Left renal cortex interstitium (tissue), 4 donors: ENCODE measurements at regions not wholly inside any gene's neighbourhood (a gene's known extent, or its start where the extent isn't known, plus 50 kb on each side); places are given as distances from the start of the nearest gene placed in this dataset.
"Not testable (repeated sequence)": the region's sequence is repeated elsewhere in the genome, so short reads cannot be mapped to it uniquely, and the experiment has no call there.

ENCODE experiments used
- DNase-seq, 4 donors: peaks; one replicate each; pipeline ENCODE4 v3.0.0-alpha.2; 2013; ENCODE audit warnings: low read depth in 4 of 4, low spot score in 2 of 4, missing footprints in 1 of 4

DNA sequence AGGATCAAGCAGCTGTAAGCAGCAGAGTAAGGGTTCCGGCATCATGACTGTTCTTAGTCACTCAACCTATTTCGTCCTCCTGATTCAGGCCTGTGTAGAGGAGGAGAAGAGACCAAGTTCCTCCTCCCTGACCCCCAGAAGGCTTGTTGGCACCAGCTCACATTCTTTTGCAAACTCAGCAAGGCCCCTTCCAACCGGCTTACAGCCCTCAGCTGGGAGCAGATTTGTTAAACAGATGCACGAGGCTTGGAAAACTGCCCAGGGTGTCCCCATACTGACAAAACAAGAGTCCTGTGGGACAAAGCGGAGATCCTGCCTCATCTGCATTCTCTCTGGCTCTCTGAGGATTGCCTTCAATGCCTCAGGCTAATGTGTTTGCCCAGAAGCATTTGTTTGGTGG lies 113.2 kb upstream of the SOX21 start:
- peak in 2 of 4 donors; percentile 13 to 25 for DNase-seq

DNA sequence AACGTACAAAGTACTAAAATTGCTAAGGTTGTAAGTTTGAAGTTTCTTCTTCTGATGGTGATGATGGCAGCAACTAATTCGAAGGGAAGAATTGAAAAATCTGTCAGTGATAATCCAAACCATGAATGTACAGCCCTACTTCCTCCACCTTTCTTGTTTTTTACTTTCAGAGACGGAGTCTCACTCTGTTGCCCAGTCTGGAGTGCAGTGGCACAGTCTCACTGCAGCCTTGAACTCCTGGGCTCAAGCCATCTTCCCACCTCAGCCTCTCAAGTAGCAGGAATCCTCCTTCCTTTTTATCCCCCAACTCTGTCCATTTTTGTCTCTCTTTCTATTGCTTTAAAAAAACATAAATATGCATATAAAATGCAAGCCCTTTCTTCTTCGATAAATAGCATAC lies 112.3 kb upstream of the SOX21 start:
- DNase-seq: no peak

DNA sequence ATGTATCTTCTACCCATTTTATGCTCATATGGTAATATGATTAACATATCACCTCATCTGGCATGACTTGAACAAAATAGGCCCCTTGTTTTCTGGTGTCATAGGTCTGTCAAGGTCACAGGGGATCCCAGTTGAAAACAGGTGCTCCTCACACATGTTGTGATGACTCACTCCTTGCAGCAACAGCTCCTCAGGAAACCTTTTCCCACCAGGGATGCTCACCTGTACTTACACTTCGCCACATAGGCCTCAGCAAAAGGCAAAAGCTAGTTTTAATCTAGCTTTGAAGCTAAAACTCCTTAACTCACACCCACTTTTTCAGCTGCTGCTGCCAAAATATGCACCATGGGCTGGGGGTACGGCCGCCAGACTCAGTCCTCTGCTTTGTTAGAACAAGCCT lies 110.0 kb upstream of the SOX21 start:
- no peak for DNase-seq

DNA sequence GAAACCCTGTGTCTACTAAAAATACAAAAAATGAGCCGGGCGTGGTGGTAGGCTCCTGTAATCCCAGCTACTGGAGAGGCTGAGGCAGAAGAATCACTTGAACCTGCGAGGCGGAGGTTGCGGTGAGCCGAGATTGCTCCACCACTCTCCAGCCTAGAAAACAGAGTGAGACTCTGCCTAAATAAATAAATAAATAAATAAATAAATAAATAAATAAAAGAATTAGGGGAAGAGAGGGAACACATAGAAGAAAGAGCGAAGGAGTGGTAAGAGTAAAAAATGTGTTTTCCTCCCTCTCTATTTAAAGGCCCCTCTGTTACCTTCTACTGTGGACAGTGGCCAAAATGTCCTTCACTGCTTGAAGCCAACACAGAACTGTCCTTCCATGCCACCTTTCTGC lies 103.9 kb upstream of the SOX21 start:
- DNase-seq: no peak

DNA sequence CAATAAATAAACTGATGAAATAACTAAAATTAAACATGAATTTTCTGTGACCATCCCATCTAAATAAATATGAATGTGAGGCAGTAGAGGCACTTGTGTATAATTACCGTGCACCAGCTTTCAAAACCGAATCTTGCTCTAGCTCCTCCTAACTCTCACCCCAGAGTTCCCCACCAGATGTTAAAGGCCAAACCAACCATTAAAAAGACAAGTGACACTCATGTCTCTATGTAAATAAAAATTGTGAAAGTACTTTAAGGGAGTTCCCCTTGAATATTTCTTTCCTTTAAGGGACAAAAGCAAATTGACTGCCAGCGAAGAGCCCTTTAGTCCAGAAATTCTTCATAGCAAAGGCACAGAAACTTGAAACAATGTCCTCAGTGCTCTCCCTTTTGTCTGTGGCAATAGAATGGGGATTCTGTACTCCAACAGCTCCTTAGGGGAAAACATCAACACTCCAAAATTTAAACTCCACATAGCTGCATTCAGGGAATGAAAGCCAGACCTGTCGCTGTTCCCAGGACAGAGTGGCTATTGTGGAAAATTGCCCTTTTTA lies 101.7 kb upstream of the SOX21 start:
- no peak for DNase-seq

DNA sequence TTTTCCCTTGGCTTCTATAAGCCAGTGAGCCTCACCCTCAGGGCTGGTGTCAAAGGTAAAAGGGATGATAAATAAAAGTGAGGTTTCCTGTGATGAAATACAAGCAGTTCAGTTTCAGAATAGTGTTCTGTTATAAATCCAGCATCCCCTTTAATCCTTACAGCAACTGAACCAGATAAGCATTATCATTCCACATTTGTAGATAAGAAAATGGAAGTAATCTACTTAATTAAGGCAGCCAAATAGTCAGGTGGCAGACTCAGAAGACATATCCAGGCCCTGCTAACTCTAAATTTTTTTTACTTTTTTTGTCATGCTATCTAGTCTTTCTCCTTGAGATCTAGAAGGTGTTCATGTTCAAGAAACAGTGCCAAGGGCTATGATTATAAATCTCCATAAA lies 99.4 kb upstream of the SOX21 start:
- no peak for DNase-seq

DNA sequence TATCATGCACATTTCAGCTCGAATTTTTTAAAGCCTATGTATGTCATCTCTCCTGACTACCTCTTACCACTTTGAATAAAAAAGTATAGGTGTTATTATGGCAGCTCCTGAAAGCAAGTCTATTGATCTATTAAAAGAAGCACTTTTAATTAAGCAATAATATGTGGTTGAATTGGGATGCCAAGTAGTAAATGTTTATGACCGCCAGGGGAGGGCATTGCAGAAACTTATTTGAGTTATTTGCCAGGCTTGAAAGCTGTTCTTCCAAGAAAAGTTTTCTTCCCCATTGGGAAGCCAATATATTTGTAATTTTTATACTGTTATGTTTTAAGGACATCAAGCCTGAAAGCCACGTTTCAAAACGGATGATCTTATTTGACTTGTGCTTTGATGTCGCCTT lies 88.1 kb upstream of the SOX21 start:
- no peak for DNase-seq

DNA sequence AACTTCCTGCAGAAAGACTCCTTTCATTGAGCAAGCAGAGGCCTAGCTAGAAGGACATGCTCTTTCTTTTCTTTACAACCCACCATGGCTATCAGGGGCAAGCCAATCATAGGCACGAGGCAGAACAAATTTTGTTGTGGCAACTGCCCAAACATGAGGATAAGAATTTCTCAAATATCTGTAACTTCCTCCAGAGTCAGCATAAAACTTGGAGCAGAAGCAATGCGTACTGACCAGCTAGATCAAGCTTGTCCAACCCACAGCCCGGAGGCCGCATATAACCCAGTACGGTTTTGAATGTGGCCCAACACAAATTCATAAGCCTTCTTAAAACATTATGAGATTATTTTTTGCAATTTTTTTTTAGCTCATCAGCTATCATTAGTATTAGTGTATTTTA lies 87.0 kb upstream of the SOX21 start:
- DNase-seq: no peak

DNA sequence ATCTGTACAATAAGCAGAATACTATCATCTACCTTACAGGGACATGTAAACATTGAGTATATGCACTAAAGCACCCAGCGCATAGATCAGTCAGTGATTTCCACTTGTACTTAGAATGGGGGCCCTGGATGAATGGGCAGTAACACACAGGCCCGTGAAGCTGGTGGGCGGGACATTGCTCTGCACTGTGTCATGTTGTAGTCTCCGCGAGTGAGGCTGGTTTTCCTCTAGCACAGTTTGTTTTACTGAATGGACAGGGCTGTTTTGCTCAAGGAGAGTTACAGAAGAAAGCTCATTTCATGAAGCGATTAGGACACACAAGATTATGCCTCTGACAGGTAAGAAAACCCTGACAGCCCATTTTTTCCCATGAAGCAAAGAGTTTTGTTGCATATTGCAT lies 86.4 kb upstream of the SOX21 start:
- no peak for DNase-seq

DNA sequence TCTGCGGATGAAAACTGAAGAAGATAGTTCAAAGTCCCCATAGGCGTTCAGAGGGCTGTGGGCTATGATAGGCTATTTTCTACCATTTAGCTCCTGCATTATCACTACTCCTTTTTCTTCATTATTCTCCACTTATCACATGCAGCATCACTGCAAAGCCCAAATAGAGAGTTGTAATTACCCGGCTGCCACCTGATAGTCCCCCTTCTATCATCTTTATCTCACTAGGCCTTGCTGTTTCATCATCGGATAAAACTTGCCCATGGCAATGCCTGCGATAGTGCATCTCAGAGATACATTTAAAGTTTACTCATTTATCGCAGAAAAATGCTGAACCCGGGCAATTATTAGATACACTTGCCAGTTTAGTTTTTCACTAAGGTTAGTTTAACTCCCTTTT lies 82.9 kb upstream of the SOX21 start:
- DNase-seq: no peak

DNA sequence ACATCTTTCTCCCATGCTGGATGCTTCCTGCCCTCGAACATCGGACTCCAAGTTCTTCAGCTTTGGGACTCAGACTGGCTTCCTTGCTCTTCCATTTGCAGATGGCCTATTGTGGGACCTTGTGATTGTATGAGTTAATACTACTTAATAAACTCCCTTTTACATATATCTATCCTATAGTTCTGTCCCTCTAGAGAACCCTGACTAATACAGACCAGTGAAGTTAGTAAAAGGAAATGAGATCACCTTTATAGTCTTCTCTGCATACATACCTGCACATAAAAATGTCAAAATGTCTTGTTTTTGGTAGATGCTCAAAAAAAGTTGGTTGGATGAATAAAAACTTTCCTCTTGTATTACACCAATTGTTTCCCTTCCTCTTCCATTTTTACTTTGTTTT lies 73.9 kb upstream of the SOX21 start:
- not testable (repeated sequence) for DNase-seq

DNA sequence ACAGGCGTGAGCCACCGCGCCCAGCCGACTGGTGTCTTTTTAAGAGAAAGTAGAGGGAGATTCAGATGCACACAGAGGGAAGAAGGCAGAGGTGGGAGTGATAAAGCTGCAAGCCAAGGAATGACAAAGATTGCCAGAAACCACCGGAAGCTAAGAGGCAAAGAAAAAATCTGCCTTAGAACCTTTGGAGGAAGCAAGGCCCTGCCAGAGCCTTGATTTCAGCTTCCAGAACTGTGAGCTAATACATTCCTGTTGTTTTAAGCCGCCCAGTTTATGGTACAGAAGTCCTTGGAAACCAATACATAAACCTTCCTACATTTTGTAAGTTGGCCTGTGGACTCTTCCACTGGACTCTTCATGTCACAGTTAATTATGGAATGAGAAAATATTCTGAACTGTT lies 71.7 kb upstream of the SOX21 start:
- no peak for DNase-seq

DNA sequence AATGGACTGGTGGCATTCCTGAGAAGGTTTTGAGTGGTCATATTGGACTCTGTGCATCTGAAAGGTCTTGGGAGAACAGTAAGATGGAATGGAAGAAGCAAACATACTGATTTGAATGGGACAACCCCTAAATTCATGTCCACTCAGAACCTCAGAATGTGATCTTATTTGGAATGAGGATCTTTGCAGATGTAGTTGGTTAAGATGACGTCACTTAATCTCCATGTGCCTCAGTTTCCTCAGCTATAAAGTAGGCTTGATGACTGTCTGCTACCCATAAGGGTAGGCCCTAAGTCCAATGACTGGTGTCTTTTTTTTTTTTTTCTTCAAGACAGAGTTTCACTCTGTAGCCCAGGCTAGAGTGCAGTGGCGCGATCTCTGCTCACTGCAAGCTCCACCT lies 71.1 kb upstream of the SOX21 start:
- no peak for DNase-seq

DNA sequence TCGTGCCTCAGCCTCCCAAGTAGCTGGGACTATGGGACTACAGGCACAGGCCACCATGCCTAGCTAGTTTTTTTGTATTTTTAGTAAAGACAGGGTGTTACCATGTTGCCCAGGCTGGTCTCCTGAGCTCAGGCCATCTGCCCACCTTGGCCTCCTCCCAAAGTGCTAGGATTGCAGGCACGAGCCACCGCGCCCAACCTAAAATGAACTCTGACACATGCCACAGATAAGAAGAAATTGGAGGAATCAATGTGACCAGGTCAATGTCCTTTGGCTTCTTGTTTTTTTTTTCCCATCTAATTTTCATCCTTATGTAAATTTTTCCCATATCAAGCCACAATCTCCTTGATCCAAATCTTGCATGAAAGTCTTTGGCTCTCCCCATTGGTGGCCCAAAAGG lies 68.1 kb upstream of the SOX21 start:
- DNase-seq: no peak

DNA sequence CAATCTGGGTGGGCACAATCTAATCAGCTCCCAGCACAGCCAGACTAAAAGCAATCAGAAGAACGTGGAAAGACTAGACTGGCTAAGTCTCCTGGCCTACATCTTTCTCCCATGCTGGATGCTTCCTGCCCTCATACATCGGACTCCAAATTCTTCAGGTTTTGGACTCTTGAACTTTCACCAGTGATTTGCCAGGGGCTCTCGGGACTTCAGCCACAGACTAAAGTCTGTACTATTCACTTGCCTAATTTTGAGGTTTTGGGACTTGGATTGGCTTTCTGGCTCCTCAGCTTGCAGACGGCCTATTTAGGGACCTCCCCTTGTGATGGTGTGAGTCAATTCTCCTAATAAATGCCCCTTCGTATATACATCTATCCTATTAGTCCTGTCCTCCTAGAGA lies 66.6 kb upstream of the SOX21 start:
- no peak for DNase-seq

DNA sequence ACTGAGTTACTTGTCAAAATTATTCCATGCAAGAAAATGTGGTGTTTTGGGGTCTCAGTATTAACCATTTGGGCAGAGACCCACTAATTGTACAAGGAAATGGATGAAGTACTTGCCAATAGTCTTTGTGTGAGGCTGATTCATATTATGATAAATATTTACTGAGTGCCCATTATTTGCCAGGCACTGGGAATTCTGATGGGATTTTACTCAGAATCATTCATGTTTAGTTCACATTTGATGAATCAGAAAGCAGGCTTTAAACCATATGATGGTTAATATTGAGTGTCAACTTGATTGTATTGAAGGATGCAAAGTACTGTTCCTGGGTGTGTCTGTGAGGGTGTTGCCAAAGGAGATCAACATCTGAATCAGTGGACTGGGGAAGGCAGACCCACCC lies 66.2 kb upstream of the SOX21 start:
- no peak for DNase-seq

DNA sequence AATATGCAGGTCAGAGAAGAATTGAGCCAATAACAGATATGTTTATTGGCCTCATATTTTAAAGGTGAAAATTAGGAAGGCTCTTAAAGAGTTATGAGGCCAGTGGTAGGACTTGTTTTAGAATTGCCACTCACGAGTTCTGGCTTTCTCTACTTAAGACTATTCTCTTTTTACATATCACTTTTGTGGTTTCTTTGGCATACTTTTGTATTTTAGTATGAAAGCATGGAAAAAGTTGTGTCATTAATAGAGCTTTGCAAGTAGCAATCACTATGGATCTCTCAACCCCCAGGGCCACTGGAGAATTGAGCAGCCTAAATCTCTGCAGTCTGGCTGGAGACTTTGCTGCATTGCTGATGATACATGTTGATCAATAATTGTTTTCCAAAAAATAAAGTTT lies 64.6 kb upstream of the SOX21 start:
- no peak for DNase-seq

DNA sequence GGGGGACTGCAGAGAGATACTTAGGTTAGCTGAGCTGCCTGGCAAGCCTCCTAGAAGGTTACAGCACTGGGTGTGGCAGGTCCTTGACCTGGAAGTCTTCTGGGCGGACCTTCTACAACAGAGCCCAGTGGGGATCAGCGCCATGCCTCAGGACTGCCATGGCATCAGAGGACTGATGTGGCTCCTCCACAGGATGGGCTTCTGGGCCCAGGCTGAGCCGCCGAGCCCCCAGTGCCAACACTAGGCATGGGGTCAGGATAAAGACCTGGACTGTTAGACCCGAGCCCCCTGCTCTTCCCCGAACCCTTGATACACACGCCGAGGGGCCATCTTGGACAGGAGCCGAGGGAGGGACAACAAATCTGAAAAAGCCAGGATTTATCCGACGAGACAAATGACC lies 64.0 kb upstream of the SOX21 start:
- no peak for DNase-seq

DNA sequence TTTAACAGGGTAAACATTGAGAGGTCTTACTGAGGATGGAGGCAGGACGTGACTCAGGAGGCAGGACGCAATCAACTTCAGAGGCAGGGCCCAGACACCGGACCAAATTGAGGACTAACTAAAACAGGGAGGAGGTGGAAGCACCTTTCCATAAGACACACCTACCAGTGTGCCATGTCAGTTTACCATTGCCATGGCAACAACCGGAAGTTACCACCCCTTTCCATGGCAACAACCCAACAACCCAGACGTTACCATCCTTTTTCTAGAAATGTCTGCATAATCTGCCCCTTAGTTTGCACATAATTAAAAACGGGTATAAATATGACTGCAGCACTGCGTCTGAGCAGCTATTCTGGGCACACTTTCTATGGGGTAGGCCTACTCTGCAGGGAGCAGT lies 53.5 kb upstream of the SOX21 start:
- no peak for DNase-seq

DNA sequence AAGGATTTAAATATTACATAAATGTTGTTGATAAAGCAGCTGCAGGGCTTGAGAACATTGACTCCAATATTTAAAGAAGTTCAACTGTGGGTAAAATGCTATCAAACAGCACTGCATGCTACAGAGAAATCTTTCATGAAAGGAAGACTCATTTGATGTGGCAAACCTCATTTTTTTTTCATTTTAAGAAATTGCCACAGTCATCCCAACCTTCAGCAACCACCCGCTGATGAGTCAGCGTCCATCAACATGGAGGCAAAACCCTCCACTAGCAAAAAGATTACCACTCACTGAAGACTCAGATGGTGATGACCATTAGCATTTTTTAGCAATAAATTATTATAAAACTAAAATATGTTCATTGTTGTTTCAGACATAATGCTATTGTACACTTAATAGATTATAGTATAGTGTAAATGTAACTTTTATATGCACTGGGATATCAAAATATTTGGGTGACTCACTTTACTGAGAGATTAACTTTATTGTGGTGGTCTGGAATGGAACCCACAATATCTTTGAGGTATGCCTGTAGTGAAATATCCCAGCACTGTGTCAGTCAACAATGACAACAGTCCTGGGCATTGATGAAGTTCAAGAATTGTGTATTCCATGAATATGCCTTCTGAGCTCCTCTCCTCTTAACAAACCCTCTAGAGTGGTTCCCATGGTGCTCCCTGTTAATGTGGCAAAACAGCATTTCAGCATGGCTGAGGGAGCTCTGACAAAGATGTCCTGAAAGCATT lies 52.4 kb upstream of the SOX21 start:
- DNase-seq: no peak
